Fibroblast of skin of abdomen (primary cell): ENCODE measurements at regions not wholly inside any gene's neighbourhood (a gene's known extent, or its start where the extent isn't known, plus 50 kb on each side); places are given as distances from the start of the nearest gene placed in this dataset.
"Not testable (repeated sequence)": the region's sequence is repeated elsewhere in the genome, so short reads cannot be mapped to it uniquely, and the experiment has no call there.

ENCODE experiments used
- DNase-seq: peaks from one replicate; pipeline ENCODE4 v3.0.0-alpha.2; 2013

- no peak for DNase-seq
Measured at GRCh38 chr17:68780596-68780995, 174.6 kb downstream of the ABCA8 start.

- no peak for DNase-seq
Measured at GRCh38 chr17:68778726-68779125, 176.5 kb downstream of the ABCA8 start.

GRCh38 chr17:68777856-68778694 lies 176.9 kb upstream of the FAM20A start:
- no peak for DNase-seq

- DNase-seq: peak; percentile 75
Measured at GRCh38 chr17:68777243-68777855, 176.2 kb upstream of the FAM20A start.

GRCh38 chr17:68776451-68776850 lies 175.3 kb upstream of the FAM20A start:
- DNase-seq: no peak

GRCh38 chr17:68775969-68776368 lies 174.8 kb upstream of the FAM20A start:
- no peak for DNase-seq

GRCh38 chr17:68775318-68775717 lies 174.2 kb upstream of the FAM20A start:
- DNase-seq: peak; percentile 56

GRCh38 chr17:68771867-68772515 lies 170.8 kb upstream of the FAM20A start:
- DNase-seq: peak; percentile 60

- no peak for DNase-seq
Measured at GRCh38 chr17:68768804-68769203, 167.6 kb upstream of the FAM20A start.

- no peak for DNase-seq
Measured at GRCh38 chr17:68766640-68767039, 165.5 kb upstream of the FAM20A start.

- peak; percentile 32 for DNase-seq
Measured at GRCh38 chr17:68763562-68763961, 162.4 kb upstream of the FAM20A start.

GRCh38 chr17:68762911-68763310 lies 161.7 kb upstream of the FAM20A start:
- no peak for DNase-seq

- DNase-seq: no peak
Measured at GRCh38 chr17:68760141-68760475, 158.9 kb upstream of the FAM20A start.

- peak; percentile 89 for DNase-seq
Measured at GRCh38 chr17:68759343-68760140, 158.4 kb upstream of the FAM20A start.

- DNase-seq: no peak
Measured at GRCh38 chr17:68759002-68759342, 157.8 kb upstream of the FAM20A start.

GRCh38 chr17:68757866-68758757 lies 156.9 kb upstream of the FAM20A start:
- not testable (repeated sequence) for DNase-seq

GRCh38 chr17:68753985-68754769 lies 153.0 kb upstream of the FAM20A start:
- DNase-seq: no peak

- DNase-seq: no peak
Measured at GRCh38 chr17:68750208-68750562, 149.0 kb upstream of the FAM20A start.

- DNase-seq: no peak
Measured at GRCh38 chr17:68749349-68750207, 148.4 kb upstream of the FAM20A start.

GRCh38 chr17:68748381-68748780 lies 147.2 kb upstream of the FAM20A start:
- no peak for DNase-seq
